ENCODE measurements at regions not wholly inside any gene's neighbourhood (a gene's known extent, or its start where the extent isn't known, plus 50 kb on each side); places are given as distances from the start of the nearest gene placed in this dataset.

- TF ChIP-seq POLR2AphosphoS5 (IDR thresholded peaks at IDR 0.05; ENCODE audit: low read depth, low read length) (no peak), REST (IDR thresholded peaks at IDR 0.05; ENCODE audit: insufficient read depth in 1 of 2, low read depth in 2 of 2, low read length in 2 of 2) (no peak), TAF1 (IDR thresholded peaks at IDR 0.05; ENCODE audit: borderline replicate concordance, insufficient read depth, low read length) (no peak), FOXP2 (optimal IDR thresholded peaks at IDR 0.05; ENCODE audit: borderline replicate concordance, extremely low read depth, extremely low read length, insufficient read depth) (no peak), SIN3A (IDR thresholded peaks at IDR 0.05; ENCODE audit: borderline replicate concordance, insufficient read depth, low read length) (no peak)
These were observed 441.7 kb downstream of the ZNF521 start for GRCh38 chr18:24910221-24910620.

GRCh38 chr18:24913507-24914170, 438.3 kb downstream of the ZNF521 start:
- TF ChIP-seq SIN3A (IDR thresholded peaks at IDR 0.05; ENCODE audit: borderline replicate concordance, insufficient read depth, low read length): no peak
- peak in 1 of 2 experiments; percentile 20; a peak in 1 of 4 replicates for TF ChIP-seq REST (IDR thresholded peaks at IDR 0.05; ENCODE audit: insufficient read depth in 1 of 2, low read depth in 2 of 2, low read length in 2 of 2)
- 0 out of 2 replicates have a peak, but pooled peaks have one; percentile 39 for TF ChIP-seq POLR2AphosphoS5 (IDR thresholded peaks at IDR 0.05; ENCODE audit: low read depth, low read length)

GRCh38 chr18:24914171-24914525, 437.8 kb downstream of the ZNF521 start:
- TF ChIP-seq REST (IDR thresholded peaks at IDR 0.05; ENCODE audit: insufficient read depth in 1 of 2, low read depth in 2 of 2, low read length in 2 of 2) (peak in 1 of 2 experiments; percentile 51; a peak in 1 of 4 replicates), SIN3A (IDR thresholded peaks at IDR 0.05; ENCODE audit: borderline replicate concordance, insufficient read depth, low read length) (peak; percentile 41; the same call in 1 of the 2 replicates), TAF1 (IDR thresholded peaks at IDR 0.05; ENCODE audit: borderline replicate concordance, insufficient read depth, low read length) (no peak), FOXP2 (optimal IDR thresholded peaks at IDR 0.05; ENCODE audit: borderline replicate concordance, extremely low read depth, extremely low read length, insufficient read depth) (no peak), POLR2AphosphoS5 (IDR thresholded peaks at IDR 0.05; ENCODE audit: low read depth, low read length) (no peak; the same call in 1 of the 2 replicates)

- TF ChIP-seq REST (IDR thresholded peaks at IDR 0.05; ENCODE audit: insufficient read depth in 1 of 2, low read depth in 2 of 2, low read length in 2 of 2) (no peak), FOXP2 (optimal IDR thresholded peaks at IDR 0.05; ENCODE audit: borderline replicate concordance, extremely low read depth, extremely low read length, insufficient read depth) (no peak), POLR2AphosphoS5 (IDR thresholded peaks at IDR 0.05; ENCODE audit: low read depth, low read length) (no peak), SIN3A (IDR thresholded peaks at IDR 0.05; ENCODE audit: borderline replicate concordance, insufficient read depth, low read length) (no peak), TAF1 (IDR thresholded peaks at IDR 0.05; ENCODE audit: borderline replicate concordance, insufficient read depth, low read length) (no peak)
These were observed 437.3 kb downstream of the ZNF521 start for GRCh38 chr18:24914685-24915084.
